ENCODE measurements at regions not wholly inside any gene's neighbourhood (a gene's known extent, or its start where the extent isn't known, plus 50 kb on each side); places are given as distances from the start of the nearest gene placed in this dataset.

GRCh38 chr6:77332915-77333623, 130.2 kb downstream of the HTR1B start:
- no peak overlapping the region for H3K4me3 ChIP-seq (ENCODE audit: low read length)
- no peak for DNase-seq (ENCODE audit: low read depth)
- no peak for TF ChIP-seq CTCF (IDR thresholded peaks at IDR 0.05; ENCODE audit: insufficient read depth, low read depth, low read length, missing control alignments)

- no peak overlapping the region for H3K4me3 ChIP-seq (ENCODE audit: low read length)
- DNase-seq (ENCODE audit: low read depth) = no peak
- TF ChIP-seq CTCF (IDR thresholded peaks at IDR 0.05; ENCODE audit: insufficient read depth, low read depth, low read length, missing control alignments) = no peak
These were observed 136.6 kb downstream of the HTR1B start for GRCh38 chr6:77326711-77327110.

GRCh38 chr6:77326029-77326428, 137.3 kb downstream of the HTR1B start:
- DNase-seq (ENCODE audit: low read depth) = no peak
- no peak for TF ChIP-seq CTCF (IDR thresholded peaks at IDR 0.05; ENCODE audit: insufficient read depth, low read depth, low read length, missing control alignments)
- H3K4me3 ChIP-seq (ENCODE audit: low read length) = no peak overlapping the region

- no peak overlapping the region for H3K4me3 ChIP-seq (ENCODE audit: low read length)
- no peak for DNase-seq (ENCODE audit: low read depth)
- TF ChIP-seq CTCF (IDR thresholded peaks at IDR 0.05; ENCODE audit: insufficient read depth, low read depth, low read length, missing control alignments) = no peak
These were observed 138.4 kb downstream of the HTR1B start for GRCh38 chr6:77324866-77325265.

GRCh38 chr6:77322604-77323003, 140.7 kb downstream of the HTR1B start:
- no peak overlapping the region for H3K4me3 ChIP-seq (ENCODE audit: low read length)
- DNase-seq (ENCODE audit: low read depth) = no peak
- no peak for TF ChIP-seq CTCF (IDR thresholded peaks at IDR 0.05; ENCODE audit: insufficient read depth, low read depth, low read length, missing control alignments)

GRCh38 chr6:77318256-77318655, 145.0 kb downstream of the HTR1B start:
- no peak for DNase-seq (ENCODE audit: low read depth)
- no peak overlapping the region for H3K4me3 ChIP-seq (ENCODE audit: low read length)
- TF ChIP-seq CTCF (IDR thresholded peaks at IDR 0.05; ENCODE audit: insufficient read depth, low read depth, low read length, missing control alignments) = no peak

- no peak overlapping the region for H3K4me3 ChIP-seq (ENCODE audit: low read length)
- no peak for DNase-seq (ENCODE audit: low read depth)
- TF ChIP-seq CTCF (IDR thresholded peaks at IDR 0.05; ENCODE audit: insufficient read depth, low read depth, low read length, missing control alignments) = no peak
These were observed 149.7 kb downstream of the HTR1B start for GRCh38 chr6:77313595-77313994.

Measured in epithelial cell of esophagus (primary cell).